ENCODE measurements at regions not wholly inside any gene's neighbourhood (a gene's known extent, or its start where the extent isn't known, plus 50 kb on each side); places are given as distances from the start of the nearest gene placed in this dataset.

- H3K4me3 ChIP-seq (ENCODE audit: low read depth, low read length): no peak overlapping the region
- no peak for TF ChIP-seq CTCF (IDR thresholded peaks at IDR 0.05; ENCODE audit: low read depth, low read length)
These were observed 183.0 kb upstream of the THBS1 start for GRCh38 chr15:39397883-39398282.

- no peak overlapping the region for H3K4me3 ChIP-seq (ENCODE audit: low read depth, low read length)
- no peak for TF ChIP-seq CTCF (IDR thresholded peaks at IDR 0.05; ENCODE audit: low read depth, low read length)
These were observed 181.3 kb upstream of the THBS1 start for GRCh38 chr15:39399600-39399999.

- TF ChIP-seq CTCF (IDR thresholded peaks at IDR 0.05; ENCODE audit: low read depth, low read length): no peak
- no peak overlapping the region for H3K4me3 ChIP-seq (ENCODE audit: low read depth, low read length)
These were observed 180.9 kb upstream of the THBS1 start for GRCh38 chr15:39400002-39400401.

- no peak overlapping the region for H3K4me3 ChIP-seq (ENCODE audit: low read depth, low read length)
- TF ChIP-seq CTCF (IDR thresholded peaks at IDR 0.05; ENCODE audit: low read depth, low read length): no peak
These were observed 179.9 kb upstream of the THBS1 start for GRCh38 chr15:39400821-39401550.

GRCh38 chr15:39403640-39404117 lies 177.2 kb upstream of the THBS1 start:
- TF ChIP-seq CTCF (IDR thresholded peaks at IDR 0.05; ENCODE audit: low read depth, low read length): no peak
- no peak overlapping the region for H3K4me3 ChIP-seq (ENCODE audit: low read depth, low read length)

GRCh38 chr15:39404767-39405181 lies 176.1 kb upstream of the THBS1 start:
- H3K4me3 ChIP-seq (ENCODE audit: low read depth, low read length): no peak overlapping the region
- TF ChIP-seq CTCF (IDR thresholded peaks at IDR 0.05; ENCODE audit: low read depth, low read length): no peak

- no peak for TF ChIP-seq CTCF (IDR thresholded peaks at IDR 0.05; ENCODE audit: low read depth, low read length)
These were observed 174.4 kb upstream of the THBS1 start for GRCh38 chr15:39406485-39406884.

More at GRCh38 chr15:39406485-39406884, 174.4 kb upstream of the THBS1 start:
- H3K4me3 ChIP-seq (ENCODE audit: low read depth, low read length): no peak overlapping the region

All from WI38 (cell line).